Activated CD4-positive, alpha-beta T cell treated with anti-CD3 and anti-CD28 coated beads, Interleukin-2, amount 50 U/mL, for 24 hours (primary cell): ENCODE measurements at regions not wholly inside any gene's neighbourhood (a gene's known extent, or its start where the extent isn't known, plus 50 kb on each side); places are given as distances from the start of the nearest gene placed in this dataset.

Source experiments
- DNase-seq, 2 donors: peaks; one replicate each; pipeline ENCODE4 v3.0.0-alpha.2; 2020; ENCODE audit warnings: low read depth in 1 of 2, low spot score in 1 of 2

DNA sequence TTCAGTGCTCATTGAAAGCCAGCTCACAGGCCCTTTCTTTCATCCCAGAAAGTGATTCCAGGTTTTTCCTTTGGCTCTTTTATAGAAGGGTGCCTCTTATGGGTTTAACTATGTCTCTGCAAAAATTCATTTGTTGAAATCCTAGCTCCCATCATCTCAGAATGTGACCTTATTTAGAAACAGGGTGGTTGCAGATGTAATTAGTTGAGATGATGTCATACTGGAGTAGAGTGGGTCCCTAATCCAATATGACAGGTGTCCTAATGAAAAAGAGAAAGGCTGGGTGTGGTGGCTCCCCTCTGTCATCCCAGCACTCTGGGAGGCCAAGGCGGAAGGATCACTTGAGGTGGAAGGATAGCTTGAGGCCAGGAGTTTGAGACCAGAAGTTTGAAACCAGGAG lies 64.2 kb upstream of the FAM20A start:
- no peak for DNase-seq

GRCh38 chr17:68662479-68662878 lies 61.3 kb upstream of the FAM20A start:
- DNase-seq, result no peak

DNA sequence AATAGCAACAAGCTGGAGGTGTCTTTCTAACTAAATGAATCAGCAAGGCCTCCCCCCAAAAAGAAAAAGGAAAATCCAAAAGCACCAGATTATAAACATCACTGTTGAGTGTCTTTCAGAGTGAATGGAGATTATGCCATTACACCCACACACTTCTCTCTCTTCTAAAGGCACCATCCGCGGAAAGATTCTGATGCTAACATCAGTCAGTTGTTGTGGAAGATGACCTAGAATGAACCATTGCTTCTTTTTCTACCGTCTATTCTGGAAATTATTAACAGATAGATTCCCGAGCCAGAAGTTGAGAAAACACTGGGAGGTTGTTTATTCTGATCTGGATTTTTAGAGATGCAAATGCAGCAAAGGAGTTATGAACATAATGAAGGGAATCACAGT lies 60.9 kb upstream of the FAM20A start:
- DNase-seq, result no peak

GRCh38 chr17:68661265-68662036 lies 60.3 kb upstream of the FAM20A start:
- no peak for DNase-seq

DNA sequence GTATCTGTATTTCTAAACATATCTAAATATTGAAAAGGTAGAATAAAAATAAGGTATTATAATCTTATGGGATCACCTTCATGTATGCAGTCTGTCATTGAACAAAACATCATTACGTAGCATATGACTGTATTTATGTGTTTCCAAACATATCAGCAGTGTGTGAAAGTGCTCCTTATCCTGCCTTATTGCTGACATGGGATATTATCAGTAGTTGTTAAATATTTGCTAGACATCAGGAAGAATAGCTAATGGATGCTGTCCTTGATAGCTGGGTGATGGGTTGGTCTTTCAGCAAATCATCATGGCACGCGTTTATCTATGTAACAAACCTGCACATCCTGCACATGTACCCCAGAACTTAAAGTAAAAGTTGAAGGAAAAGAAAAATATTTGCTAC lies 59.1 kb upstream of the FAM20A start:
- DNase-seq, result no peak

DNA sequence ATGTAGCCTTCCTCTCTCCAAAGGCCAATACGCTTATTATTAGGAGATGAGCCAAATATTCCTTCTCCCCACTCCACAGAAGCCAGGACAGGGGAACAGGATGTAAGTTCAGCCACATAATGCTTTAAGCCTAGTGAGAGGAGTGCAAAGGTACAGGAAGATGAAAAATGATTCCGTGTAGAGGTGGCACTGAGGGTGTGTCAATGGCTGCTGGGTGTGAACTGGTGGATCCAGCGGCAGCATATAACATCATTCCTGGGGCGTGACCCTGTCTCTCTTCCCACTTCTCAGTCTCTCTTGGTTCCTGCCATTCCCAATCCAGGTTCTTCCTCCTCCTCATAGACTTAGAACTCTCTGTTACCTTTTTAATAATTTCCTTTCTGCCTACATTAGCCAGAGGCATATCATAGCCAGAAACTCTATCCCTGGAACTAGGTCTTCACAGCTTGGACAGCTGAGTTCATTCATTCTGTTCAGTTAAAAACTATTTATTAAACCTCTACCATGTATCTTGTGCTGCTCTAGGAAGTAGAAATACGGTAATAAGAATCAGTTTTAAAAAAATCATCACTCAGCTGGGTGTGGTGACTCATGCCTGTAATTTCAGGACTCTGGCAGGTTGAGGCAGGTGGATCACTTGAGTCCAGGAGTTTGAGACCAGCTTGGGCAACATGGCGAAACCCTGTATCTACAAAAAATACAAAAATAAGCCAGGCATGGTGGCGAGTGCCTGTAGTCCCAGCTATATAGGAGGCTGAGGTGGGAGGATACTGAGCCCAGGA lies 58.0 kb upstream of the FAM20A start:
- DNase-seq, result no peak

- no peak for DNase-seq
Measured at GRCh38 chr17:68657576-68657975, 56.4 kb upstream of the FAM20A start.

- no peak for DNase-seq
Measured at GRCh38 chr17:68657166-68657565, 56.0 kb upstream of the FAM20A start.

GRCh38 chr17:68656666-68657065 lies 55.5 kb upstream of the FAM20A start:
- no peak for DNase-seq
